HG03558 (cell line): ENCODE measurements at regions not wholly inside any gene's neighbourhood (a gene's known extent, or its start where the extent isn't known, plus 50 kb on each side); places are given as distances from the start of the nearest gene placed in this dataset.
A peak's percentile ranks its signal among the peaks of the same experiment; 100 is the strongest.
"Not testable (repeated sequence)": the region's sequence is repeated elsewhere in the genome, so short reads cannot be mapped to it uniquely, and the experiment has no call there.

Source experiments
- ATAC-seq: cut with Tn5 transposase; IDR thresholded peaks from one replicate; pipeline ENCODE4 v1.9.1; 2021; ENCODE audit warnings: moderate number of reproducible peaks; ENCODE audit not compliant: unreplicated experiment; ENCODE audit errors: extremely low read depth

DNA sequence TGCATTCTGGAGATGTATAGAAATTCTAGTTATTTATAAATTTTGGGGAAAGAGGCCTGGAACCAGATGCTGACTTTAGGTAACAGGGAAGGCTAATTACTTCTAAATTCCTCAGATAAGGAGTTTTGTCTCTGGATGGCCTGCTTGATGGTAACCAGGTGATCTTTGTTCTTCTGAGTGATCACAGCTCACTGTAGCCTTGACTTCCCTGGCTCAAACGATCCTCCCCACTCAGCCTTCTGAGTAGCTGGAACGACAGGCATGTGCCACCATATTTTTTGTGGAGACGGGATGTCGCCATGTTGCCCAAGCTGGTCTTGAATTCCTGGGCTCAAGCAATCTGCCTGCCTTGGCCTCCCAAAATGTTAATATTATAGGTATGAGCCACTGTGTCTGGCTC is 54.4 kb upstream of the MSH6 start:
- no peak for ATAC-seq

DNA sequence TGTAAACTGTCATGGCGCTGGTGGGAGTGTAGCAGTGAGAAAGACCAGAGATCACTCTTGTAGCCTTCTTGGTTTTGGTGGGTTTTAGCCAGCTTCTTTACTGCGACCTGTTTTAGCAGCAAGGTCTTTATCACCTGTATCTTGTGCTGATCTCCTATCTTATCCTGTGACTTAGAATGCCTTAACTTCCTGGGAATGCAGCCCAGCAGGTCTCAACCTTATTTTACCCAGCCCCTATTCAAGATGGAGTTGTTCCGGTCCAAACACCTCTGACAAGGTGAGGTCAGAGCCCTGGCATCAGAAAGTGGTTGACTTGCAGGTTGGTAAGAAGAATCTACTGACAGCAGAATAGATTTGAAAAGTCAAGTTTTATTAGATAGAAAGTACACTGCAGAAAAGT is 55.0 kb upstream of the MSH6 start:
- ATAC-seq: no peak

DNA sequence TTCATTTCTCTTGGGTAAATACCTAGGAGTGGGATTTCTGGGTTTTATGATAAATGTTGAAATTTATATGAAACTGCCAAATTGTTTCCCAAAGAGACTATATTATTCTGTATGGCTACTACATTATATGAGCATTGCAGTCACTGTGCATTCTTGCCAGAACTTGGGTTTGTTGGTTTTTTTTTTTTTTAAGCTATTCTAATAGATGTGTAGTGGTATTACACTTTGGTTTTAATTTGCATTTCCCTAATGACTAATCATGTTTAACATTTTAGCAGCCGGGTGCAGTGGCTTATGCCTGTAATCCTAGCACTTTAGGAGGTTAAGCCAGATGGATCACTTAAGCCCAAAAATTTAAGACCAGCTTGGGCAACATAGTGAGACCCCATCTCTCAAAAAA is 56.0 kb upstream of the MSH6 start:
- not testable (repeated sequence) for ATAC-seq

DNA sequence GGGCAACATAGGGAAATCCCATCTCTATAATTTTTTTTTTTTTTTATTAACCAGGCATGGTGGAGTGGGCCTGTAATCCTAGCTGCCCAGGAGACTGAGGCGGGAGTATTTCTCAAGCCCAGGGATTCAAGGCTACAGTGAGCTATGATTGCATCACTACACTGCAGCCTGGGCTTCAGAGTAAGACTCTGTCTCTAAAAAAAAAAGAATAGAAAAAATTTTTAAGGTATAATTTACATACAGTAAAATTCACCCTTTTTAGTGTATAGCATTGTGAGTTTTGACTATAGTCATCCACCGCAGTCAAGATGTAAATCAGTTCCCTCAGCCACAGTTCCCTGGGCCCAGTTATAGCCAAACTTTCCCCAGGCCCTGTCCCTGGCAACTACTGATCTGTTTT is 57.1 kb upstream of the MSH6 start:
- no peak for ATAC-seq

DNA sequence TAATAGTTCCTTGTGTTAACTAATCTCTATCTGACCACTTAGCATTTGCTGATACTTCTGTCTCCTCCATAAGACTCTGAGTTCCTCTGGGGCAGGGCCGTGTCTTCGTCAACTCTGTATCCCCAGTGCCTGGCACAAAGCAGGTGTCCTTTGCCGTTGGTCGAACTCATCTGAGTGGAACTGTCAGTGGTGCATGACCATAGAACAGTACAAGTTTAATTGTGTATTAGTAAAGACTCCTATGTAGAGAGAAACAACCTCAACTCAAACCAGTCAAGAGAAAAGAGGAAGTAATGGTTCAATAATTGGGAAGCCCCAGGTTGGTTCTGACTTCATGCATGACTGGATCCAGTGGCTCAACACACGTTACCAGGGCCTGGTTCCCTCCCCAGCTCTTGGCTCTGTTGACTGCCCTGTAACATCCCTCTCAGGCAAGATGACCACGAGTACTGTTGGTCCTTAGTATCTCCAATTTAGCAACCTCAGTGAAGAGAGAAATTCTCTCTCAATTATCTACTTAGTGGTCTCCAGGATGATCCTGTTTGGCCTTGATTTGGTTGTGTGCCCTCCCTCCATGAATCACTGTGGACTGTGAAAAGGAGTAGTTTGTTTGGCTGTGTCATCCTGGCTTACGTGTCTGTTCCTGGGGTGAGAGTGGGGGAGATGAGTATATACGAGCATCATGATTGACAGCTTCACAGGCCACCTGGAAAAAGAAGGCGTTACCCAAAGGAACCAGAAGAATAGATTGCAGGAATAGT is 58.5 kb upstream of the MSH6 start:
- peak; percentile 89 for ATAC-seq

DNA sequence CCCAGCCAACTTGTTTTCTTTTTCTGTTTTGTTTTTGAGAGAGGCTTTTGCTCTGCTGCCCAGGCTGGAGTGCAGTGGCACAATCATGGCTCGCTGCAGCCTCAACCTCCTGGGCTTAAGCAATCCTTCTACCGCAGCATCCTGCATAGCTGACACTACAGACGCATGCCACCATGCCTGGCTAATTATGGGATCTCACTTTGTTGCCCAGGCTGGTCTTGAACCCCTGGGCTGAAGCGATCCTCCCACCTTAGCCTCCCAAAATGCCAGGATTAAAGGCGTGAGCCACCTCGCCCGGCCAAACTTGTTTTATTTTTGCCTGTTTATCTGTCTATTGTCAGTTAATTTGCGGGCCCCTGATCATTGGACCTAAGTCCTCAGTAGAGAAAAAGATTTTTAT is 61.6 kb upstream of the MSH6 start:
- no peak for ATAC-seq

DNA sequence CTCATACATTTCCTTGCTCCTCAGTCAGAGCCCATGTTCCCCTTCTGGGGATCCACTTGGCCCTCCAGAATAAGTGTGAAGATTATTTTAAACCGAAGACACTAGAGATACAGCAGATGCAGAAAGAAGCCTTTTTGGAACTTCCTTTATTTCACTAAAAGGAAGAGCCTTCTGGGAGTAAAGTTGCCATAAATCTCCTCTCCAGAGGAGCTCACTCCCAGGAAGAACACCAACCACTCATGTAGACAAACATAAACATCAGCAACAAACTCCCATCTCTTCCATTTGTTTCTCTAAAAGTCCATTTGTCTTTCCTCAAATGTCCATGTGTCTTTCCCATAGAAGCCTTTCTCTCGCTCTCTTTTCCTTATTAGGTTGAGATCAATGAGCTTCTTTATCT is 62.4 kb upstream of the MSH6 start:
- ATAC-seq: no peak

DNA sequence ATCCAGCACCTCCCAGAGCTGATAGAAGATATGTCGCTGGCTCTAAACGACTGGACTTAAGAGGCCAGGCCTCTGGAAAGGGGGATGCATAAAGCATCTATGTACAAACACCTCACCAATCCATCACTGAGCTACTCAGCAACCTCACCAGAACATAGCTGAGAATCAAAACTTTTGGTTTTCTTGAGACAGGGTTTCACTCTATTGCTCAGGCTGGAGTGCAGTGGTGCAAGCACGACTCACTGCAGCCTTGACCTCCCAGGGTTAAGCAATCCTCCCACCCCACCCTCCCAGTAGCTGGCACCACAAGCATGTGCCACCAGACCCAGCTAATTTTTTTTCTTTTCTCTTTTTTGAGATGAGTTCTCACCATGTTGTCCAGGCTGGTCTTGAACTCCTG is 62.9 kb upstream of the MSH6 start:
- no peak for ATAC-seq

DNA sequence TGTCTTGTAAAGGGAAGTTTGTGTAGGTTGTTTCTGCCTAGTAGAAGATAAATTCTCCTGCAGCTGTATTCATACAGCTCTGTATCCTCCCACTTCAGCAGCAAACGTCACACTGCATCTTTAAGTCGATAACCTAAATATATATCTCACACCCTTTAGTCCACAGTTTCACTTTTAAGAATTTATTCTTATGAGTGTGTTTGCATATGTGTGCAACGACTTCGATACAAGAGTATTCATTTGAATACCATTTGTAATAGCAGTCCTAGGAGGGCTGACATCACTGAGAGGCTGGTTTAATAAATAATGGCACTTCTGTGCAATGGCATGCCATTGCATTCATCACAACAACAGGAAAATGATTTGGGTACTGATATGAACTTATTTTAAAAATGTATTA is 63.8 kb upstream of the MSH6 start:
- ATAC-seq: peak; percentile 48

DNA sequence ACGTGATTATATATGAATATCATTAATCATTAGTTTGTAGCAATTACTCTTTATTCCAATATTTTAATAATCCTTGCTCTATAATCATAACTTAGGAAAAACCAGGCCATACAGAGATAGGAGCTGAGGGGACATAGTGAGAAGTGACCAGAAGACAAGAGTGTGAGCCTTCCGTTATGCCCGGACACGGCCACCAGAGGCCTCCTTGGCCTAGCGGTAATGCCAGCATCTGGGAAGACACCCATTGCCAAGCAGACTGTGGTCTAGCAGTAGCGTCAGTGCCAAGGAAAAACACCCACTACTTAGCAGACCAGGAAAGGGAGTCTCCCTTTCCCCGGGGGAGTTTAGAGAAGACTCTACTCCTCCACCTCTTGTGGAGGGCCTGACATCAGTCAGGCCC is 66.6 kb upstream of the MSH6 start:
- not testable (repeated sequence) for ATAC-seq

DNA sequence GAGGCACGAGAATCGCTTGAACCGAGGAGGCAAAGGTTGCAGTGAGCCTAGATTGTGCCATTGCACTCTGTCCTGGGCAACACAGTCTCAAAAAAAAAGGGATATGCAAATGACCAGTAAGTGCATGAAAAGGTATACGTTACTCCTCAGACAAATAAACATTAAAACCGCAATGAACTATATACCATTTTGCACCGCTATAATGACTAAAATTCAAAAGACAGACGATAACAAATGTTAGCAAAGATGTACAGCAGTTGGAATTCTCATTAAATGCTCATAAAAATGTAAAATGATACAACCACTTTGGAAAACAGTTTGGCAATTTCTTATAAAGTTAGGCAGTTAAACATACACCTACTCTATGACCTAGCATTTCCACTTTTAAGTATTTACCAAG is 67.4 kb upstream of the MSH6 start:
- no peak for ATAC-seq

DNA sequence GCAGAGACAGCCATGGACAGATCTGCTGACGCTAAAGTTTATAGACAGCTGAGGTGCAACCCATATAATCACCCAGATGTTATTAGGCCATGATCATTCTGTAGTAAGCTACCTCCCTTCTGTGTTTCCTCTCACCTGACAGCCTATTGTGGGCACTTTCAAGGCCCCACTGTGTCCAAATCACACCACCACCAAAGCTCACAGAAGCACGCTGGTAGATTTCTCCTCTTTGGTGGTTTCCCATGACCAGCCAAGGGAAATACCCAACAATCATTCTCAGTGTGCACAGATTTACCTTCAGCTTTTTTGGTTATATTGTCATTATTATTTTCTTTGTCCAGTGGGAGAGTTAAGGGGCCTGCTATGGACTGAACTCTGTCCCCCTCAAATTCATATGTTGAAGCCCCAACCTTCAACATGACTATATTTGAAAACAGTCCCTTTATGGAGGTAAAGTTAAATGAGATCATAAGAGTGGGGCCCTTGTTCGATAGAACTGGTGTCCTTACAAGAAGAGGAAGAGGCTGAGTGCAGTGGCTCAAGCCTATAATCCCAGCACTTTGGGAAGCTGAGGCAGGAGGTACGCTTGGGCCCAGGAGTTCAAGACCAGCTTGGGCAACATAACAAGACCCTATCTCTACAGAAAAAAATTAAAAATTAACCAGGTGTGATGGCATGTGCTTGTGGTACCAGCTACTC is 74.0 kb upstream of the MSH6 start:
- ATAC-seq: no peak

DNA sequence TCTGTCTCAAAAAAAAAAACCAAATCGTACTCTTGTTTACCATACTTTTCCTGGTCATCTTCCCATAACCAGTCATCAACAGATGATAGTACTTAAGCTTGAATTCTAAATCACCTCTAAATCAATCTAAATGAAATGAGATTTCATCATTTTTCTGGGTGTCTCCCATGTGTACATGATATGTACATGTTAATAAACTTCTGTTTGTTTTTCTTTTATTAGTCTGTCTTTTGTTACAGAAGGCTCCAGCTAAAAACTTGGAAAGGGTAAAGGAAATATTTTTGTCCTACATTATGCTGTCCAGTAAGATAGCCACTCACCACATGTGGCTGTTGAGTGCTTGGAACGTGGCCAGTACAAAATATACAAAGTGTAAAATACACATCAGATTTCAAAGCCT is 78.7 kb upstream of the MSH6 start:
- ATAC-seq: no peak

DNA sequence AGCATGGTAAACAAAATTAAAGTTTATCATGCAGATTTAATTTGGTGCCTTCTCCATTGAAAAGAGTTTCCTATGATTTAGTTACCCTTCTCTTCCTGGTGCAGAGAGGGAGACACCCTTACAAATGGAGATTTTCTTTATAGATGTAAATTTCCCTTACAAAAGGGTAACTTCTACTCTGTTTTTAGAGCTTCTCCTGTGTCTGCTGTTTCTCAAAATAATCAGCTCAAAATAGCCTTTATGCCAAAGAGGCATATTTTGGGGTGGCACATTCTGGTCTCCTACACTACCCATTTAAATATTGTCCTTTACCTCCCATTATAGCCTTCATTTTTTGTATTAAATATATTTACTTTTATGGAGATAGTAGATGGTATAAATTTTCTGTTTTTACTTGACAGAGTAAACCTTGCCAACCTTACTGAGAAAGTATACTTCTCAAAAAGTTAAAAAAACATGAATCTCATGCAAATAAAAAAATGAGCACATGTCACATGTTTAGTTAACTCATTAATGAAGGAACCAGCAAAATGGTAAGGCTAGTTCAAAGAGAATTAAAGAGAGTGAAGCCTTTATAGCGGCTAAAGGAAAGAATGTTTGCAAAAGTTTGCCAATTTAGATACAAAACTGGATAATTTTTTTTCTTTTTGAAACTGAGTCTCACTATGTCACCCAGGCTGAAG is 83.3 kb upstream of the MSH6 start:
- ATAC-seq: no peak

DNA sequence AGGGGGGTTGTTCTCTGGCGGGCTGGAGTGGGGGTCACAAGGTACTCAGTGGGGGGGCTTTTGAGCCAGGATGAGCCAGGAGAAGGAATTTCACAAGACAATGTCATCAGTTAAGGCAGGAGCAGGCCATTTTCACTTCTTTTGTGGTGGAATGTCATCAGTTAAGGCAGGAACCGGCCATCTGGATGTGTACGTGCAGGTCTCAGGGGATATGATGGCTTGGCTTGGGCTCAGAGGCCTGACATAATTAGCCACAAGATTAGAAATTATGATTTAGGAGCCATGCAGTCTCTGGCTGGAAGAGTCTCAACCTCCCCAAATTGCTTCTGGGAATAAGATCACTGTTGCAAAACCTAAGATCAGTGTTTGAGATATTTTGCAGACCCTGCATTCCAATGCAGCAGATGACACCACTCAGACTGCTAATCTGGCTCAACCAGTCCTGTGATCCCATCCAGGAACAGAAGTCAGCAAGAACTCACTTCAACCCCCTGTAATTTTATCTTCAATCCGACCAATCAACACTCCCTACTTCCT is 84.4 kb upstream of the MSH6 start:
- ATAC-seq: not testable (repeated sequence)

DNA sequence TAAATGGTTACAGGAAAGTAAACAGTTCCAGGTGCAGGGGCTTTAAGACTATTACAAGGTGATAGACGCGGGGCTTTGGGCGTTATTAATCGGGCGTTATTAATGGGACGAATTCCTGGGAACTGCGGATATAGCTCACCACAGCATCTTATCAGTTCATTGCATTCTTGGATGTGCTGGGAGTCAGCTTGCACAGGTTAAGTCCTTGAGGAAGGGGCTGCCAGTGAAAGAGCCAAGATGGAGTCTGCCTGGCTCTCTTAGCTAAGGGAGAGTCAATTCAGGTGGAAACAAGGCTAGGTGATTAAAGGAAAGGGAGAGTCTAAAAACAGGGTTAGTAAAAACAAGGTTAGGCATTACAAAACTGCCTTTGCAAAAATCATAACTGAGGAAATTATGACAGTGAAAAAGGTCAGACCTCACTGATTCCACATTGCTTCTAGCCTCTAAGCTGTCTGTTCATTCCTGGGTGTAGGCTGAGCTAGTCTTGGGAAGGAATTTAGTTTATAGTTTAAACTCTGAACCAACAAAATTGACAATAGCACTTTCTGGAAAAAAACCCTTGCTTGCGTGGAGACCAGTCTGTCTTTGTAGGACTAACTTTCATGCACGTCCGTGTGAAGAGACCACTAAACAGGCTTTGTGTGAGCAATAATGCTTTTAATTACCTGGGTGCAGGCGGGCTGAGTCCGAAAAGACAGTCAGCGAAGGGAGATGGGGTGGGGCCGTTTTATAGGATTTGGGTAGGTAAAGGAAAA is 85.1 kb upstream of the MSH6 start:
- ATAC-seq: not testable (repeated sequence)

DNA sequence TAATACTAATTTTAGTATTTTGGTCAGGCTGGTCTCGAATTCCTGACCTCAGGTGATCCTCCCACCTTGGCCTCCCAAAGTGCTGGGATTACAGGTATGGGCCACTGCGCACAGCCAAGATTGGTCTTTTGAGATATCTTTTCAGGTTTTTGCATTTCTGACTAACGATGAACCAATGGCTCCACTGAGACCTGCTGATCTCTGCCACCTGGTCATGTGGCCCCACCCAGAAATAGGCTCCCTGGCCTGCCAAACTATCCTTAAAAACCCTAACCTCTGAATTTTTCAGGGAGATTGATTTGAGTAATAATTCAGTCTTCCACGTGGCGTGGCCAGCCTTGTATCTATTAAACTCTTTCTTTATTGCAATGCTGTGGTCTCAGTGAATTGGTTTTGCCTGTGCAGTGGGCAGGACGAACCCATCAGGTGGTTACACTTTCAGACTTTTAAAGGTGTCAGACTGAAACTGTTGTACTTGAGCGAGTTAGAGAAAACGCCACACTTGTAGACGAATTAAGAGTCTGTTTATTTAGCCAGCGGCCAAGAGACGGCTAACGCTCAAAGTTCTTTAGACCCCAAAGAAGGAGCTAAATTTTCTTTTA is 85.8 kb upstream of the MSH6 start:
- ATAC-seq: peak; percentile 54

DNA sequence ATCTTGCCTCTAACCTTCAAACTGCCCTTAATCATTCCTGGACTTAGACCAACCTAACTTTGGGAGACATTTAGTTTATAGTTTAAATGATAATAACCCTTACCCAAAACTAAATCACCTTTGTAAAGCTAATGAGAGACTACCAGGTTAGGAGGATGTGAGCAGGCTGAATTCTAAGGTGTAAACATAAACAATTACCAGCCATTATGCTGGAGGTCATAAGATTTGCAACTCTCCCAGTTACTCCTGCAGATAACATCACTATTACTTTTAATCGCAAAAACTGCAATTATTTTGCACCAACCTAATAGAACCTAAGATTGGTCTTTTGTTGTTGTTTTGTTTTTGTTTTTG is 86.5 kb upstream of the MSH6 start:
- ATAC-seq: no peak

DNA sequence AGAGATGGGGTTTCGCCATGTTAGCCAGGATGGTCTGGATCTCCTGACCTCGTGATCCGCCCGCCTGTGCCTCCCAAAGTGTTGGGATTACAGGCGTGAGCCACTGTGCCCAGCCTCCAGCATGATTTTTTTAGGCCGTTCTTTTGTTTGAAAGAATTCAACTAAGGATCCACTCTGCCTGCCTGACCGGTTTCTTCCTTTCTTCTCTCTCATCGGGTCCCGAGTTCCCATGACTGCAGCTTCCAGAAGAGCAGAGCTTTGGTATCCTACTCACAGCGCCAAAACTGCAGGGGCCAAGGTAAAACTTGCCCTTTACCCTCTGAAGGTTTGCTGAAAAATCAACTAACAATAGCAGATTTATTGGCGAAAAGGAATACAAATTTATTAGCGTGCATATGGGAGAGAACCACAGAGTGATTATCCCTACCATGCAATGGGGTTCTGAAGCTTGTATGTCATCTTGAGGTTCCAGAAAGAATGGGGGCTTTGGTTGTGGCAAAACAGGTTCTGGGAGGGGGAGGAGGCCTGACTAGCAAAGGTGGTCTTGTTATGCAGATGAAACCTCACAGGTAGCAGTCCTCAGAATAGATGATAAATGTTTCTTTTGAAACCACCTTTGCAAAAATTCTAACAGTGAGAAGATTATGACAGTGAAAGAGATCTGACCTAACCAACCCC is 87.0 kb upstream of the MSH6 start:
- no peak for ATAC-seq

DNA sequence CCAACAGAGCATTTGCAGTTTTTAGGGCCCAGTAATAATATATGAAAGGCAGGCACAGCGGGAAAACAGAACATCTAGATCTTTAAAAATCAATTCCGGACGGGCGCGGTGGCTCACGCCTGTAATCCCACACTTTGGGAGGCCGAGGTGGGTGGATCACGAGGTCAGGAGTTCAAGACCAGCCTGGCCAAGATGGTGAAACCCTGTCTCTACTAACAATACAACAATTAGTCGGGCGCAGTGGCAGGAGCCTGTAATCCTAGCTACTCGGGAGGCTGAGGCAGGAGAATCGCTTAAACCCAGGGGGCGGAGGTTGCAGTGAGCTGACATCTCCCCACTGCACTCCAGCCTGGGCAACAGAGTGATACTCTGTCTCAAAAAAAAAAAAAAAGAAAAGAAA is 88.5 kb upstream of the MSH6 start:
- ATAC-seq: not testable (repeated sequence)
